ENCODE measurements at regions not wholly inside any gene's neighbourhood (a gene's known extent, or its start where the extent isn't known, plus 50 kb on each side); places are given as distances from the start of the nearest gene placed in this dataset.

DNA sequence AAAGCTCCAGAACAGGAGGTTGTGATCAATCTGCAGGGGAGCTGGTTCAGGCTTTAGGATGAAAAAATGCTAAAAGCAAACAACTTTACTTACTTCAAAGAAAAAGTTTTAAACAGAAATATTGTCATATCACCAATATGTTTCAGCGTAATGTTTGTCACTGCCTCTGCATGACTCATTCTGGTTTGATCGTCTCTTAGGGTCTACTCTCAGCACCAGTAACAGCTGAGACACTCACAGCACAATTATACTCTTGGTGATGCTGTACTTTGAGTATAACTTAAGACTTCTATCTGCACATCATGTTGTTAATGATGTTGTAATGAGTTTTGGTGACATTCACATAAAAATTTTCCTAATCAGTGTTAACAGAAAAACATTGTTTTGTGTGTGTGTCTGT is 665.4 kb downstream of the EPM2A start:
- TF ChIP-seq, protein P1, sequence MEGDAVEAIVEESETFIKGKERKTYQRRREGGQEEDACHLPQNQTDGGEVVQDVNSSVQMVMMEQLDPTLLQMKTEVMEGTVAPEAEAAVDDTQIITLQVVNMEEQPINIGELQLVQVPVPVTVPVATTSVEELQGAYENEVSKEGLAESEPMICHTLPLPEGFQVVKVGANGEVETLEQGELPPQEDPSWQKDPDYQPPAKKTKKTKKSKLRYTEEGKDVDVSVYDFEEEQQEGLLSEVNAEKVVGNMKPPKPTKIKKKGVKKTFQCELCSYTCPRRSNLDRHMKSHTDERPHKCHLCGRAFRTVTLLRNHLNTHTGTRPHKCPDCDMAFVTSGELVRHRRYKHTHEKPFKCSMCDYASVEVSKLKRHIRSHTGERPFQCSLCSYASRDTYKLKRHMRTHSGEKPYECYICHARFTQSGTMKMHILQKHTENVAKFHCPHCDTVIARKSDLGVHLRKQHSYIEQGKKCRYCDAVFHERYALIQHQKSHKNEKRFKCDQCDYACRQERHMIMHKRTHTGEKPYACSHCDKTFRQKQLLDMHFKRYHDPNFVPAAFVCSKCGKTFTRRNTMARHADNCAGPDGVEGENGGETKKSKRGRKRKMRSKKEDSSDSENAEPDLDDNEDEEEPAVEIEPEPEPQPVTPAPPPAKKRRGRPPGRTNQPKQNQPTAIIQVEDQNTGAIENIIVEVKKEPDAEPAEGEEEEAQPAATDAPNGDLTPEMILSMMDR (IDR thresholded peaks at IDR 0.05) = no peak
- TF ChIP-seq POLR2A (IDR thresholded peaks at IDR 0.05) = no peak
